IMR-90 (cell line): ENCODE measurements at regions not wholly inside any gene's neighbourhood (a gene's known extent, or its start where the extent isn't known, plus 50 kb on each side); places are given as distances from the start of the nearest gene placed in this dataset.

ENCODE experiments used
- ATAC-seq: fragments of 200-7000 bp; cut with Tn5 transposase; 2 replicates; pipeline ENCODE4 v1.9.1; 2020; ENCODE audit warnings: low read depth, mild to moderate bottlenecking, moderate library complexity
- BruUV-seq: library from RNA; stranded (reverse); fragments of 400-500 nt; replicated peaks from 2 replicates; lab custom pipeline; 2021; lab: Mats Ljungman, UMichigan
- CTCF ChIA-PET: fragments of 300-600 bp; formaldehyde crosslinking; extraction: SDS; loops from one replicate; lab custom pipeline; 2021; ENCODE audit warnings: antibody characterized with exemption; lab: Yijun Ruan, JAX
- POLR2A ChIA-PET: fragments of 300-600 bp; sonication (Branson Sonifier 250); formaldehyde crosslinking; loops from one replicate; lab custom pipeline; 2022; ENCODE audit warnings: antibody characterized with exemption; ENCODE audit not compliant: unreplicated experiment; lab: Charles Lee
- DNase-seq: peaks from one replicate; pipeline ENCODE4 v3.0.0; 2013
- H2AFZ ChIP-seq: replicated peaks from 2 replicates; pipeline ENCODE3; 2013; ENCODE audit warnings: low read length, mild to moderate bottlenecking; ENCODE audit not compliant: poor library complexity
- H2AK5ac ChIP-seq: 2 replicates; pipeline ENCODE4 v1.6.1; 2013; ENCODE audit warnings: low read depth, low read length, inconsistent platforms
- H2AK9ac ChIP-seq: replicated peaks from 2 replicates; pipeline ENCODE3; 2013; ENCODE audit warnings: mild to moderate bottlenecking, low read depth, low read length, moderate library complexity; ENCODE audit not compliant: poor library complexity
- H2BK120ac ChIP-seq: 2 replicates; pipeline ENCODE4 v1.6.1; 2013; ENCODE audit warnings: low read depth, low read length, inconsistent platforms
- H2BK15ac ChIP-seq: 3 replicates; pipeline ENCODE4 v1.6.1; 2013; ENCODE audit warnings: low read depth, low read length, inconsistent platforms
- H2BK20ac ChIP-seq: 2 replicates; pipeline ENCODE4 v1.6.1; 2013; ENCODE audit warnings: low read depth, mild to moderate bottlenecking, inconsistent platforms, low read length, moderate library complexity
- H2BK5ac ChIP-seq: 2 replicates; pipeline ENCODE4 v1.6.1; 2013; ENCODE audit warnings: mild to moderate bottlenecking, low read depth, low read length, inconsistent platforms; ENCODE audit not compliant: poor library complexity, severe bottlenecking
- H3K14ac ChIP-seq: replicated peaks from 2 replicates; pipeline ENCODE4 v1.6.1; 2013; ENCODE audit warnings: low read depth, low read length, inconsistent platforms
- H3K18ac ChIP-seq: 2 replicates; pipeline ENCODE4 v1.6.1; 2013; ENCODE audit warnings: low read depth, low read length, control low read depth
- H3K23ac ChIP-seq: 2 replicates; pipeline ENCODE4 v1.6.1; 2013; ENCODE audit warnings: low read depth, low read length, inconsistent platforms
- H3K27ac ChIP-seq: 2 replicates; pipeline ENCODE4 v1.5.1; 2013; ENCODE audit warnings: mild to moderate bottlenecking, control low read depth, low read length; ENCODE audit not compliant: insufficient read depth
- H3K27me3 ChIP-seq: 2 replicates; pipeline ENCODE4 v1.6.1; 2013; ENCODE audit warnings: low read length; ENCODE audit not compliant: control insufficient read depth, insufficient read depth
- H3K36me3 ChIP-seq: 2 replicates; pipeline ENCODE4 v1.6.1; 2013; ENCODE audit warnings: low read length, mixed read lengths; ENCODE audit not compliant: control insufficient read depth, insufficient read depth
- H3K4ac ChIP-seq: 2 replicates; pipeline ENCODE4 v1.6.1; 2013; ENCODE audit warnings: low read depth, low read length, inconsistent platforms
- H3K4me1 ChIP-seq: 2 replicates; pipeline ENCODE4 v1.6.1; 2013; ENCODE audit warnings: low read length, mixed read lengths; ENCODE audit not compliant: control insufficient read depth, insufficient read depth
- H3K4me2 ChIP-seq: 2 replicates; pipeline ENCODE4 v1.6.1; 2013; ENCODE audit warnings: low read depth, mild to moderate bottlenecking, control low read depth, low read length, moderate library complexity
- H3K4me3 ChIP-seq: 2 replicates; pipeline ENCODE4 v1.5.1; 2013; ENCODE audit warnings: low read depth, mild to moderate bottlenecking, control low read depth, low read length, moderate library complexity; ENCODE audit not compliant: insufficient read depth
- H3K56ac ChIP-seq: 2 replicates; pipeline ENCODE4 v1.6.1; 2013; ENCODE audit warnings: low read length, inconsistent platforms; ENCODE audit not compliant: insufficient read depth; ENCODE audit errors: extremely low read depth
- H3K79me1 ChIP-seq, 2 experiments: 2 replicates each; pipeline ENCODE4 v1.6.1; 2013; ENCODE audit warnings: low read length in 2 of 2, inconsistent platforms in 1 of 2, low read depth in 1 of 2
- H3K9ac ChIP-seq: 2 replicates; pipeline ENCODE4 v1.6.1; 2013; ENCODE audit warnings: low read depth, low read length, control low read depth
- H3K9me1 ChIP-seq: 2 replicates; pipeline ENCODE4 v1.6.1; 2013; ENCODE audit warnings: low read length, inconsistent platforms; ENCODE audit not compliant: insufficient read depth
- H3K9me3 ChIP-seq: 2 replicates; pipeline ENCODE4 v1.6.1; 2013; ENCODE audit warnings: low read length; ENCODE audit not compliant: control insufficient read depth, insufficient read depth
- H4K20me1 ChIP-seq: 2 replicates; pipeline ENCODE4 v1.6.1; 2013; ENCODE audit warnings: low read length, inconsistent platforms; ENCODE audit not compliant: insufficient read depth
- H4K5ac ChIP-seq: 2 replicates; pipeline ENCODE4 v1.6.1; 2013; ENCODE audit warnings: mild to moderate bottlenecking, low read depth, low read length, control low read depth
- H4K8ac ChIP-seq, 2 experiments: 2 replicates each; pipeline ENCODE4 v1.6.1; 2013; ENCODE audit warnings: low read depth in 2 of 2, low read length in 2 of 2, control low read depth in 1 of 2, inconsistent platforms in 1 of 2
- H4K91ac ChIP-seq: 2 replicates; pipeline ENCODE4 v1.6.1; 2013; ENCODE audit warnings: low read depth, low read length, inconsistent platforms; ENCODE audit not compliant: insufficient read depth
- BHLHE40 ChIP-seq: fragments of 150-350 bp; IDR thresholded peaks from 2 replicates; pipeline ENCODE4 v1.6.1; 2016; ENCODE audit warnings: mild to moderate bottlenecking, low read depth, low read length
- CEBPB ChIP-seq: IDR thresholded peaks from 2 replicates; pipeline ENCODE4 v1.6.1; 2012; ENCODE audit warnings: low read depth, low read length, improper control_type of control experiment
- MAZ ChIP-seq: IDR thresholded peaks from 2 replicates; pipeline ENCODE4 v1.6.1; 2012; ENCODE audit warnings: low read depth, mild to moderate bottlenecking, low read length, improper control_type of control experiment, moderate library complexity, borderline replicate concordance
- MXI1 ChIP-seq: IDR thresholded peaks from 2 replicates; pipeline ENCODE4 v1.6.1; 2012; ENCODE audit warnings: low read depth, mild to moderate bottlenecking, low read length, moderate library complexity, borderline replicate concordance
- POLR2A ChIP-seq: IDR thresholded peaks from 2 replicates; pipeline ENCODE4 v1.6.1; 2012; ENCODE audit warnings: mild to moderate bottlenecking, low read depth, low read length
- RAD21 ChIP-seq: IDR thresholded peaks from 2 replicates; pipeline ENCODE4 v1.6.1; 2012; ENCODE audit warnings: low read length, improper control_type of control experiment
- WGBS, 2 experiments: methylation state at CpG; one replicate each; pipeline versions ENCODE4 v1.1.5 to v1.1.7; 2013; ENCODE audit warnings: missing lambda C conversion rate in 2 of 2; ENCODE audit not compliant: insufficient read length in 1 of 2; ENCODE audit errors: extremely low coverage in 2 of 2; 5-methylcytosine and 5-hydroxymethylcytosine counted together
- dilution Hi-C: fragments of 300-500 bp; cut with HindIII; formaldehyde crosslinking; loops from one replicate; pipeline ENCODE4 v1.14.3; 2018; ENCODE audit warnings: low sequenced_read_pairs; ENCODE audit not compliant: unreplicated experiment
- in situ Hi-C: fragments of 300-500 bp; cut with MboI; formaldehyde crosslinking; loops from 3 replicates; pipeline ENCODE4 v1.14.3; 2019; ENCODE audit warnings: low sequenced_read_pairs, inconsistent platforms, mixed read lengths
- intact Hi-C: fragments of 100-400 bp; cut with micrococcal nuclease; formaldehyde crosslinking; loops from 2 replicates; pipeline ENCODE4 v1.10.0; 2022
- TF ChIP-seq, protein P1 (sequence below): fragments of 150-350 bp; IDR thresholded peaks from 2 replicates; pipeline ENCODE4 v1.6.1; 2016; ENCODE audit warnings: low read depth, mild to moderate bottlenecking, low read length, moderate library complexity, borderline replicate concordance

DNA sequence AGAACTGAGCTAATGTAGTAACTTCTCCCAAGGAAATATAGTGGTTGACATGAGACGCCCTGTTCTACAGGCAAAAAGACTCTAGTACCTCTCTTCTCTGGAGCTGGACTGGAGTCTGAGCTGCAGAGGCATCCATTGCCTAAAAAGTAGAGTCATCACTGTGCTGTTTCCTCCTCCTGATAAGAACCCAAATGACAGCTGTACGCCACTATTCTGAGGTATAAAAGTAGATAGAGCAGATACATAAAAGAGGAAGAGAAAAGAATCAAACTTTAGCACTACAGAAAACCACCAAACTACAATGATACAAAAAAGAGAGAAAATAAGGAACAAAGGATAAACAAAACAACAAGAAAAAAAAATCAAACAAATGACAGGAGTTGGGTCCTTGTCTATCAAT, 1568.8 kb downstream of the PLA2G4A start:
- H3K9me3 ChIP-seq, result no peaks in the 10 kb centered on the region
- no peak overlapping the region for H3K9ac ChIP-seq
- dilution Hi-C loops, result no loop called here
- no peak overlapping the region for H3K56ac ChIP-seq
- no TSS peak for BruUV-seq
- ChIA-PET POLR2A (no interaction called here), CTCF (interaction anchor here (0.6 kb wide), 1 partner anchor 386 kb away, joined by 4 read pairs; no protein-coding TSS in a partner anchor)
- no peak overlapping the region for H3K18ac ChIP-seq
- no peak overlapping the region for H2BK5ac ChIP-seq
- H2BK15ac ChIP-seq, result no peak overlapping the region
- WGBS, 2 experiments, result 100% methylated on average over 1 of the region's 2 CpGs; no CpG with 5 or more reads in 1 of the 2 experiments
- no peak for TF ChIP-seq CEBPB
- TF ChIP-seq MXI1, result no peak
- TF ChIP-seq, protein P1, sequence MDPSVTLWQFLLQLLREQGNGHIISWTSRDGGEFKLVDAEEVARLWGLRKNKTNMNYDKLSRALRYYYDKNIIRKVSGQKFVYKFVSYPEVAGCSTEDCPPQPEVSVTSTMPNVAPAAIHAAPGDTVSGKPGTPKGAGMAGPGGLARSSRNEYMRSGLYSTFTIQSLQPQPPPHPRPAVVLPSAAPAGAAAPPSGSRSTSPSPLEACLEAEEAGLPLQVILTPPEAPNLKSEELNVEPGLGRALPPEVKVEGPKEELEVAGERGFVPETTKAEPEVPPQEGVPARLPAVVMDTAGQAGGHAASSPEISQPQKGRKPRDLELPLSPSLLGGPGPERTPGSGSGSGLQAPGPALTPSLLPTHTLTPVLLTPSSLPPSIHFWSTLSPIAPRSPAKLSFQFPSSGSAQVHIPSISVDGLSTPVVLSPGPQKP, result no peak
- no peak for TF ChIP-seq RAD21
- no peak for TF ChIP-seq MAZ
- TF ChIP-seq BHLHE40, result no peak
- TF ChIP-seq POLR2A, result no peak
- no peak overlapping the region for H3K14ac ChIP-seq
- H4K8ac ChIP-seq, result no peak overlapping the region
- H3K23ac ChIP-seq, result no peak overlapping the region
- no peak overlapping the region for H3K4ac ChIP-seq
- no peak overlapping the region for H4K5ac ChIP-seq
- no peaks in the 10 kb centered on the region for H3K79me1 ChIP-seq
- H3K4me3 ChIP-seq, result no peak overlapping the region
- H3K9me1 ChIP-seq, result no peaks in the 10 kb centered on the region
- no peak overlapping the region for H2AFZ ChIP-seq
- no peak for ATAC-seq
- no peaks in the 10 kb centered on the region for H3K27me3 ChIP-seq
- H3K4me1 ChIP-seq, result no peaks in the 10 kb centered on the region
- H4K20me1 ChIP-seq, result no peaks in the 10 kb centered on the region
- H3K4me2 ChIP-seq, result no peak overlapping the region
- in situ Hi-C loops, result no loop called here
- no peak overlapping the region for H3K27ac ChIP-seq
- no peak overlapping the region for H2BK120ac ChIP-seq
- no peak for DNase-seq
- no peak overlapping the region for H2BK20ac ChIP-seq
- intact Hi-C loops, result no loop called here
- no peak overlapping the region for H2AK9ac ChIP-seq
- no peaks in the 10 kb centered on the region for H3K36me3 ChIP-seq
- no peak overlapping the region for H2AK5ac ChIP-seq
- no peak overlapping the region for H4K91ac ChIP-seq
